Lung (tissue), 11 donors: ENCODE measurements at regions not wholly inside any gene's neighbourhood (a gene's known extent, or its start where the extent isn't known, plus 50 kb on each side); places are given as distances from the start of the nearest gene placed in this dataset.

ENCODE experiments used
- ATAC-seq: fragments of 200-7000 bp; cut with Tn5 transposase; one replicate; pipeline ENCODE4 v1.9.1; 2020; ENCODE audit warnings: moderate number of reproducible peaks; ENCODE audit not compliant: insufficient read depth, low FRiP score
- DNase-seq, 3 donors: peaks; one replicate each; pipeline ENCODE4 v3.0.0-alpha.2; 2013 to 2017
- H3K27ac ChIP-seq, 2 donors: one replicate each; pipeline ENCODE4 v1.5.1; 2013; ENCODE audit warnings: mild to moderate bottlenecking in 2 of 2, moderate library complexity in 2 of 2, control low read depth in 1 of 2, inconsistent platforms in 1 of 2, low read depth in 1 of 2, low read length in 1 of 2
- H3K27me3 ChIP-seq, 3 donors: one replicate each; pipeline ENCODE4 v1.5.1; 2013; ENCODE audit warnings: low read length in 2 of 3; ENCODE audit not compliant: control insufficient read depth in 3 of 3, insufficient read depth in 3 of 3
- H3K36me3 ChIP-seq, 4 donors: one replicate each; pipeline ENCODE4 v1.5.1; 2013; ENCODE audit warnings: low read length in 4 of 4, mild to moderate bottlenecking in 1 of 4, moderate library complexity in 1 of 4; ENCODE audit not compliant: control insufficient read depth in 4 of 4, insufficient read depth in 4 of 4
- H3K4me1 ChIP-seq, 5 donors: one replicate each; pipeline ENCODE4 v1.5.1; 2013; ENCODE audit warnings: low read length in 5 of 5, mild to moderate bottlenecking in 2 of 5, moderate library complexity in 1 of 5; ENCODE audit not compliant: control insufficient read depth in 5 of 5, insufficient read depth in 5 of 5
- H3K4me3 ChIP-seq: one replicate; pipeline ENCODE4 v1.5.1; 2013; ENCODE audit warnings: mild to moderate bottlenecking, control low read depth, moderate library complexity
- H3K9ac ChIP-seq, 2 donors: one replicate each; pipeline ENCODE4 v1.5.1; 2013; ENCODE audit warnings: low read length in 2 of 2, control low read depth in 1 of 2; ENCODE audit not compliant: insufficient read depth in 1 of 2
- H3K9me3 ChIP-seq, 4 donors: one replicate each; pipeline ENCODE4 v1.5.1; 2013; ENCODE audit warnings: low read length in 3 of 4, mild to moderate bottlenecking in 1 of 4, moderate library complexity in 1 of 4; ENCODE audit not compliant: control insufficient read depth in 4 of 4, insufficient read depth in 3 of 4
- WGBS, 2 donors: extraction: QIAGEN DNeasy Blood & Tissue Kit; methylation state at CpG; one replicate each; pipeline ENCODE4 v1.1.7; 2013; 5-methylcytosine and 5-hydroxymethylcytosine counted together
- TF ChIP-seq, protein P1 (sequence below): IDR thresholded peaks from 2 replicates; pipeline ENCODE4 v1.5.1; 2012; ENCODE audit warnings: mild to moderate bottlenecking; ENCODE audit errors: control extremely low read depth, extremely low read depth
- donor health status: control.
- donor health status: control.
- donor health status: Bipolar disorder and iron deficiency.
- donor health status: healthy.
- donor health status: DM: yes; HTN: yes; CAD: no.

DNA sequence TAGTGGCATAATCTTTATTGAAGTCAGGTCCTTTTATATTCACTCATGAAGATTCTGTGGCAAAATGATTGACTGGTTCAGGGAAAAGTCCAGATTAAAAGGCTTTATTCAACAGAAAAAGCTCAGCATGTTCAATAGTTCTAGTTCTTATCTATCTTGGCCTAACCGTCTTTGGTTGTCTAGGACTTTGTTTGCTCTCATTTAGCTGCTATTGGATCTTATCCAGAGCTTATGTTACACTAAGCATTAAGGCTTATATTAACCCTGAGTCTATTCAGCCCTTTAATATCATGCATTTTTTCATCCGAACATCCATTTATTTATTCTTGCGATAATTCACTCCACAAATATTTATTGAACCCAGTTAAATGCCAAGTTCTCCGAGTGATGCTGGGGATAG is 601.0 kb upstream of the SGO1 start:
- ATAC-seq (no peak), DNase-seq (peak in 2 of 3 donors; percentile 2 to 39)
- Histone ChIP-seq H3K9ac (no peak overlapping the region), H3K27me3 (no peaks in the 10 kb centered on the region), H3K9me3 (peaks cover 0 to 6% (median 3%) of the 10 kb centered on the region in 4 donors), H3K36me3 (no peaks in the 10 kb centered on the region), H3K27ac (no peak overlapping the region), H3K4me3 (no peak overlapping the region), H3K4me1 (no peaks in the 10 kb centered on the region)
- TF ChIP-seq, protein P1, sequence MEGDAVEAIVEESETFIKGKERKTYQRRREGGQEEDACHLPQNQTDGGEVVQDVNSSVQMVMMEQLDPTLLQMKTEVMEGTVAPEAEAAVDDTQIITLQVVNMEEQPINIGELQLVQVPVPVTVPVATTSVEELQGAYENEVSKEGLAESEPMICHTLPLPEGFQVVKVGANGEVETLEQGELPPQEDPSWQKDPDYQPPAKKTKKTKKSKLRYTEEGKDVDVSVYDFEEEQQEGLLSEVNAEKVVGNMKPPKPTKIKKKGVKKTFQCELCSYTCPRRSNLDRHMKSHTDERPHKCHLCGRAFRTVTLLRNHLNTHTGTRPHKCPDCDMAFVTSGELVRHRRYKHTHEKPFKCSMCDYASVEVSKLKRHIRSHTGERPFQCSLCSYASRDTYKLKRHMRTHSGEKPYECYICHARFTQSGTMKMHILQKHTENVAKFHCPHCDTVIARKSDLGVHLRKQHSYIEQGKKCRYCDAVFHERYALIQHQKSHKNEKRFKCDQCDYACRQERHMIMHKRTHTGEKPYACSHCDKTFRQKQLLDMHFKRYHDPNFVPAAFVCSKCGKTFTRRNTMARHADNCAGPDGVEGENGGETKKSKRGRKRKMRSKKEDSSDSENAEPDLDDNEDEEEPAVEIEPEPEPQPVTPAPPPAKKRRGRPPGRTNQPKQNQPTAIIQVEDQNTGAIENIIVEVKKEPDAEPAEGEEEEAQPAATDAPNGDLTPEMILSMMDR = no peak
- WGBS, 2 donors = 71 to 86% methylated on average over 4 of the region's 4 CpGs

- no peaks in the 10 kb centered on the region for H3K36me3 ChIP-seq
- H3K27me3 ChIP-seq = no peaks in the 10 kb centered on the region
- 59 to 63% methylated on average over 1 of the region's 1 CpG for WGBS, 2 donors
- H3K9ac ChIP-seq = no peak overlapping the region
- H3K9me3 ChIP-seq = peaks cover 0 to 2% (median 0%) of the 10 kb centered on the region in 4 donors
- H3K4me1 ChIP-seq = peaks cover 0 to 12% (median 0%) of the 10 kb centered on the region in 5 donors
- TF ChIP-seq, protein P1 = no peak
- H3K27ac ChIP-seq = no peak overlapping the region
- DNase-seq (peak in 1 of 3 donors; percentile 21), ATAC-seq (no peak)
- H3K4me3 ChIP-seq = no peak overlapping the region
Measured at GRCh38 chr3:20776692-20777091, 590.7 kb upstream of the SGO1 start.

DNA sequence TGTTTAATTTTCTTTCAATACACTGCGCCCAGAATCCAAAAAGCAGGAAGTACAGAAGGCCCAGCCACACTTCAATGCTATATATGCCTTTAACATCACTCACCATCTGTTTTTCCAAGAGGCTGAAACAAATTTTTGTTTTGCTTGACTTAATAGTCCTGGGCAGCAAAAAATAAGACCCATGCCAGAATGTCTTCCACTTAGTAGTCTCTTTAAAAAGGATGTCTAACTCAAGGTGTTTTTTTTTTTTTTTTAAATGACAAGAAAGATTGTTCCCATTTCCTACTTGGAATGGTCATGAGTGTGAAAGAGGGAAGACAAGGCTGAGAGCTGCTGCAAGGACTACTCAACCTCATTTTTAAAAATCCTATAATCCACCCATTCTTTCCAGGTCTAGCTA is 590.3 kb upstream of the SGO1 start:
- H3K9ac ChIP-seq = no peak overlapping the region
- no peak overlapping the region for H3K27ac ChIP-seq
- 0 to 39% methylated on average over 1 of the region's 1 CpG for WGBS, 2 donors
- TF ChIP-seq, protein P1 = no peak
- peaks cover 0 to 4% (median under 1%) of the 10 kb centered on the region in 4 donors for H3K9me3 ChIP-seq
- DNase-seq (no peak), ATAC-seq (no peak)
- no peaks in the 10 kb centered on the region for H3K27me3 ChIP-seq
- H3K36me3 ChIP-seq = no peaks in the 10 kb centered on the region
- no peak overlapping the region for H3K4me3 ChIP-seq
- peaks cover 0 to 12% (median 0%) of the 10 kb centered on the region in 5 donors for H3K4me1 ChIP-seq
